ENCODE measurements at regions not wholly inside any gene's neighbourhood (a gene's known extent, or its start where the extent isn't known, plus 50 kb on each side); places are given as distances from the start of the nearest gene placed in this dataset.

DNA sequence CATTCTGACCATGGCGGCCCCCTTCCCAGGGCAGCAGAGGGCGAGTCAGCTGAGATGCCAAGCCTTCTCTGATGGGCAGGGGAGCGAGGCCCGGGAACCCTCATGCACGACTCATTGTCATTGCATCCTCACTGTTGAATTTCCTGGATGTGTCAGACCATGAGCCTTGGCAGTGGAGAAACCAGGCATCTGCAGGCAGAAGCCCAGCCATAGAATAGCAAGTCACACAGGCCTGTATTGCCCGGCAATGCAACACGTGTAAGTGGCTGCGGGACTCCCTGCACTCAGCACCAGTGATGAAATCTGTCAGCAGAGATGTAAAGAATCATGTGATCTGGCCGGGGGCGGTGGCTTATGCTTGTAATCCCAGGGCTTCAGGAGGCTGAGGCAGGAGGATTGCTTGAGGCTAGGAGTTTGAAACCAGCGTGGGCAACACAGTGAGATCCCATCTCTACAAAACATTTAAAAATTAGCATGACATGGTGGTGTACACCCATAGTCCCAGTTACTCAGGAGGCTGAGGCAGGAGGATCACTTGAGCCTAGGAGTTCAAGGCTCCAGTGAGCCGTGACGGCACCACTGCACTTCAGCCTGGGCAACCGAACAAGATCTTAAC, 199.7 kb downstream of the KATNAL1 start:
- DNase-seq (ENCODE audit: low read depth in 2 of 2) = no peak

DNA sequence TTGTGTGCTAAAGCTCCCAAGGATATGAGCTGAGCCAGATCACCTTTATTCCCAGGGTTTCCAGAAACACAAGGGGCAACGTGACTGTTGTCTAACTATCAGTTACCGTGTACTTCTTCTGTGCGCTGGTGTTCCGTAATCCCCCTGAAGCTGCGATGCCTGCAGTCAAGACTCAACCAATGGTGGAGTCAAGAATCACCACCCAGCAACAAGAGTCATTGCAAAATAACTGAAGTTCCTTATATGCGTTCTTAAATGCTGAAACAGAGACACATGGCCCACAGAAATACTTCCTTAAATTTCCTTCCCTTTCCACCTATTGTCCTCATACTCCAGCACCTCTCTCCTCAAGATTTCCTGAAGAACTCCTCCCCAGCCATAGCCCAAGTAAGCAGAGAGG, 200.2 kb downstream of the KATNAL1 start:
- DNase-seq (ENCODE audit: low read depth in 2 of 2) = no peak

DNA sequence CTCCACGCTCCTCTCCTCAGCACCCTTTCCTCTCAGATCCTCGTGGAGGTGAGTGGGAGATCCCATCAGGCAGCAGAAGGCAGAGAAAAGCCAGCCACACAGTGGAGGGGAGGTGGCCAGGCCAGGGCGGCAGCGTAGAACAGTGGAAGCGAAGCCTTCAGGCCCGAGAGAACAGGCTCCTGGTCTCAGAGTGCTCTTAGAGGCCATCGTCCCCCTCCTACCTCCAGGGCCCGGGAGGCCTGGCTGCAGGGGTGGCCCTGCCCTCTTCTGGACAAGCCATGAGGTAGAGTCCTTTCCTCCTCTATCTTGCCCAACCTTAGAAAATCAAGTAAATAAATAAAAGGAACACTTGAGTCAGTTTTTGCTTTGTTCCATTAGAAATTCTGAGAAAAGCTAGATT, 202.0 kb downstream of the KATNAL1 start:
- DNase-seq (ENCODE audit: low read depth in 2 of 2) = no peak

GRCh38 chr13:30103161-30103840, 204.1 kb downstream of the KATNAL1 start:
- no peak for DNase-seq (ENCODE audit: low read depth in 2 of 2)

GRCh38 chr13:30100226-30100625, 207.1 kb downstream of the KATNAL1 start:
- no peak for DNase-seq (ENCODE audit: low read depth in 2 of 2)

DNA sequence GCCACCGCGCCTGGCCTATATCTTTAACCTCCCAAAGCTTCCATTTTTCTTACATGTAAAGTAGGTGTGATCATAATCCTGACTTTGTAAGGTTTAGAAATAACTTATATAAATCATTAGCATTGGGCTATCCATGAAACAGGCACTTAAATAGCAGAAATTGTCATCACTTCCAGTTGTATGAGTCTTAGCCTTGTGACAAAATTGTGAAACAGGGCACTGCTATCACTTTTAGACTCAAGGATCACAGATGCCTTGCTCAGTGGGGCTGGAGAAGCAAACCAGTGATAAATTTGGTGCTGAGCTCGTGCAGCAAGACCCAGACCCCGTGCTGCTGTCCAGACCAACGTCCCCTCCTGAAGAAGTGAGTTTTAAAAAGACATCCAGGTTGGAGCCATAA, 209.7 kb downstream of the KATNAL1 start:
- DNase-seq (ENCODE audit: low read depth in 2 of 2) = no peak

DNA sequence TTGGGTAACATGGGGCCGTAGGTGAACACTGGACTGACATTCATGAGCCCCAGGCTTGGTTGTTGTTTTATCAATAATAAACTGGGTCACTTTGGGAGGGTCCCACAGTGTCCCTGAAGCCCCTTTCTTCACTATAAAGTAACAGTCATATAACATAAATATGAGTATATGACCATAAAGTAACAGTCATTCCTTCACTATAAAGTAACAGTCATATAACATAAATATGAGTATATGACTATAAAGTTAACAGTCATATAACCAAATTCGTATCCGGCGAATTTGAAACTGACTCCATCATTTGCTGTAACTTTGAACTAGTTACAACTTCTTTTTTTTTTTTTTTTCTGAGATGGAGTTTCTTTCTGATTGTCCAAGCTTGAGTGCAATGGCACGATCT, 210.3 kb downstream of the KATNAL1 start:
- no peak for DNase-seq (ENCODE audit: low read depth in 2 of 2)

- DNase-seq (ENCODE audit: low read depth in 2 of 2) = no peak
These were observed 213.3 kb downstream of the KATNAL1 start for GRCh38 chr13:30094015-30094414.

DNA sequence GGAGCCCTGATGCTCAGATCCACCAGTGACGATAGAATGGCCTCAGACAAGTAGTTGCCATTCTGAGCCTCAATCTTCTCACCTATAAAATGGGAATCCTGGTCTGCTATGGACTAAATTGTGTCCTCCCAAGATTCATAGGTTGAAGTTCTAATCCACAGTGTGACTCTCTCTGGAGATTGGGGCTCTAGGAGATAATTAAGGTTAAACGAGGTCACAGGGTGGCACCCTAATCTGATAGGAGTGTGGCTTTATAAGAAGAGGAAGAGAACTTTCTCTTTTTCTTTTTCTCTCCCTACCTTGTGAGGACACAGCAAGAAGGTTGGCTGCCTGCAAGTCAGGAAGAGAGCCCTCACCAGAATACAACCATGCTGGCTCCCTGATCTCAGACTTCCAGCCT, 214.1 kb downstream of the KATNAL1 start:
- no peak for DNase-seq (ENCODE audit: low read depth in 2 of 2)

- DNase-seq (ENCODE audit: low read depth in 2 of 2) = no peak
These were observed 215.7 kb downstream of the KATNAL1 start for GRCh38 chr13:30091691-30092090.

DNA sequence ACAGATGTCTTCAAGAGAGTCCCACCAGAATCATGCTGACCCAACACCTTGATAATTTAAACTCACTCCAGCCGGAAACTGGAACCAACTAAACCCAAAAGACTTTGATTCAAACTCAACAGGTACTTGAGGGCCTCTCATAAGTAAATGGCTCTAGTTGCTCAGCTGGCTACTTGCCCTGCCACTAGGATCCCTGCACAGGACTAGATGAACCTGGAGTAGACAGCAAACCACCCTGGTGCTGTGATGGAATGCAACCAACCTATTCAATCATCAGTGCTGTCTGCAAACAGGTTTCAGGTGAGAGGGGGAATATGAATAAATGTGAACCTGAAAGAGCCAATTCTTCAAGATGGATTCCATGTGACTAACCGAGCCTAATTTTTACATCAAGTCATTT, 216.3 kb downstream of the KATNAL1 start:
- DNase-seq (ENCODE audit: low read depth in 2 of 2) = no peak

DNA sequence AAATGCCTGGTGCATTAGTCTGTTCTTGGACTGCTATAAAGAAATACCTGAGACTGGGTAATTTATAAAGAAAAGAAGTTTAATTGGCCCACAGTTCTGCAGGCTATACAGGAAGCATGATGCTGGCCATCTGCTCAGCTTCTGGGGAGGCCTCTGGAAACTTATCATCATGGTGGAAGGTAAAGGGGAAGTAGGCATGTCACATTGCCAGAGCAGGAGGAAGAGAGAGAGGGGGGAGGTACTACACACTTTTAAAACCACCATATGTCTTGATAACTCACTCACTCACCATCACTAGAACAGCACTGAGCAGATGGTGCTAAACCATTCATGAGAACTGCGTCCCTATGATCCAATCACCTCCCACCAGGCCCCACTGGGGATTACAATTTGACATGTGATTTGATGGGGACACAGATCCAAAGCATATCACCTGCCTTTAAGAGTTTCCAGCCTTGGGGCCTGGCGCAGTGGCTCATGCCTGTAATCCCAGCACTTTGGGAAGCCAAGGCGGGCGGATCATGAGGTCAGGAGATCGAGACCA, 219.0 kb downstream of the KATNAL1 start:
- no peak for DNase-seq (ENCODE audit: low read depth in 2 of 2)

GRCh38 chr13:30085087-30085486, 222.3 kb downstream of the KATNAL1 start:
- no peak for DNase-seq (ENCODE audit: low read depth in 2 of 2)

DNA sequence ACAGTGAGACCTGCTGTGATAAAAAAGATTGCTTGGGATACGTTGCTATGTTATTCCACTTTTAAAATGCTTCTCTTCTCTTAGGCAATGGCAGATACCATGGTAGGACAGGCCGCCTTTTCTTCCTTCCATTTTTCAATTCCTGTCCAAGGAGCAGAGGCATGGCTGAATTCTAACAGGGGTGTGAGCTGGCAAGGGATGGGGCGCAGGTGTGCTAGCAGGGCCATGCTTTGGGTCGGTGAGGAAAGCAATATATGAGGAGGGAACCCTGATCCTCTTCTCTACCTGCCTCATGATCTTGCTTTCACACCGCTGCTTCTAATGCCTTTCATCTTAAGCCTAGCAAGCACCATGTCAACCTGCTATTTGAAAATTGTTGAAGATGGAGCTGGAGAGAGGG, 225.0 kb downstream of the KATNAL1 start:
- DNase-seq (ENCODE audit: low read depth in 2 of 2) = no peak

- DNase-seq (ENCODE audit: low read depth in 2 of 2) = no peak
These were observed 226.0 kb downstream of the KATNAL1 start for GRCh38 chr13:30081331-30081730.

DNA sequence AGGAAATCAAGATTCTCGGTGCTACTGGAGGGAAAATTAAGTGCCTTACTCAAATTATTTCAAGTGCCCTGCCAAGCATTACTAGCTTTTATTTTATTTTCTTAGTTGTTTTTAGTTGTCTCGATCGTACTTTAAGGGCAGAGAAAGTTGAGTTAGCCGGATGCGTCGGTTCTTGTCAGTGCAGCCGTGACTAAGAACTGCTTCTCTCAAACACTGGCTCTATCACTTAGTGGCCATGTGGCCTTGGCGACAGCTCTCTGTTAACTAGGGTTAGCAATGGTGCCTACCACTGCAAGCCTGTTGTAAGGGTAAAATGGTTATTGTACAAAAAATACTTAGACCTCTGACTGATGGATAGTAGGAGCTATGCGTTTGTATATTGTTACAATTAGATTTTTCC, 227.8 kb downstream of the KATNAL1 start:
- DNase-seq (ENCODE audit: low read depth in 2 of 2) = no peak

GRCh38 chr13:30078059-30078458, 227.6 kb upstream of the UBL3 start:
- no peak for DNase-seq (ENCODE audit: low read depth in 2 of 2)

- no peak for DNase-seq (ENCODE audit: low read depth in 2 of 2)
These were observed 226.9 kb upstream of the UBL3 start for GRCh38 chr13:30077240-30077735.

DNA sequence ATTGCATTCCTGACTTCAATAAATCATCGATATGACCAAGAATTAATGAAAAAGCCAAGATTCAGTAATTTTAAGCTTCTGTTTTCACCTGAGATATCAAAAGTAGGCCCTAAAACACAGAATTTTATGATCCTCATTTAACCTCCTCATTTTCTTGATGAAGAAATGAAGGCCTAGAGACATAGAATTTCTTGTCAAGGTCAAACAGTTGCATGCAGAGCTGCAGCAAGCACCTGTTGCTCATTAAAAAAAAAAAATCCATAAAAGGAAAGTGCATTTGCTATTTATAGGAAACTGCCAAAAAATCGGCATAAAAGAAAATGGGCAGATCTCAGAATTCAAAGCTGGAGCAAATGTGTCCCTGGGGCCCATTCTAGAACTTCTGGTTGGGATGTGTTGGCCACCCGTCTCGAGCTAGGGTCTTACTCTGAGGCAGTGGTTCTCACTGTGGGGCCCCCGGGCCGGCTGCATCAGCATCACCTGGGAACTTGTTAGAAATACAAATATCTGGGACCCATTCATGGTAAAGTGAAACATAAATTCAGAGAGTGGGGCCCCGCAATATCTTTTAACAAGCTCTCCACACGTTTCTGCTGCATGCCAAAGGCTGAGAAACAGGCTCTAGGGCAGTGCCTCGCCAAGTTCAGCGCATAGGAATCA, 224.7 kb upstream of the UBL3 start:
- no peak for DNase-seq (ENCODE audit: low read depth in 2 of 2)

DNA sequence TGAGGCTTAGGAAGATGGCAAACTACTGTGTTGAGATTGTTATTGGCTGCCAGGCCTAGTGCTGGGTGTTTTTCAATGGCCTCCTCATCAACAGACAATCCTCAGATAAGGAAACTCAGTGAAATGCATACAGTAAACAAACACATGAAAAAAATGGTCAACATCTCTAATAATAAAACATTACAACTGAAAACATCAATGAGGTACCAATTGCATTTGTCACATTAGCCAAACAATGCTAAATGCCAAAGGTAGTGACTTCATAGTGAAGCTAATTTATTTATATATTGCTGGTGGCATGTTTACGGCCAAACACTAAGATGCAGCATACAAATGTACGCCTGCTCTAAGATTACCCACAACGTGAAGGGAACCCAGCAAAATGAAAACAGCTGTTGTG, 224.0 kb upstream of the UBL3 start:
- DNase-seq (ENCODE audit: low read depth in 2 of 2) = no peak

DNA sequence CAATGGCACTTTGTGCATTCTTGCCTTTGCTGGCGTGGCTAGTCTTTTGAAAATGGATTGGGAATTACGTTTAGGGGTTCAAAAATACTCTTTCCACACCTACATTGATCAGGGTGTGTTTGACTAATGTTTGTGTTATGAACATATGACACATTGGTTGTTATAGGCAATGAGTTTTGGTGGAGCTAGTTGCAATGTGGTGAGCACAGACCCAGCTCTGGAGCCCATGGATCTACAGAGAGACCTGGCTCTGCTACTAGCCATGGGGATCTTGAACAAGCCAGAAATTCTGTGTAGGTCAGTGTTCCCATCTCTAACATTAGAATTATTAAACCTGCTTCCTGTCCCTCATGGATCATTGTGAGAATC, 222.4 kb upstream of the UBL3 start:
- no peak for DNase-seq (ENCODE audit: low read depth in 2 of 2)

DNA sequence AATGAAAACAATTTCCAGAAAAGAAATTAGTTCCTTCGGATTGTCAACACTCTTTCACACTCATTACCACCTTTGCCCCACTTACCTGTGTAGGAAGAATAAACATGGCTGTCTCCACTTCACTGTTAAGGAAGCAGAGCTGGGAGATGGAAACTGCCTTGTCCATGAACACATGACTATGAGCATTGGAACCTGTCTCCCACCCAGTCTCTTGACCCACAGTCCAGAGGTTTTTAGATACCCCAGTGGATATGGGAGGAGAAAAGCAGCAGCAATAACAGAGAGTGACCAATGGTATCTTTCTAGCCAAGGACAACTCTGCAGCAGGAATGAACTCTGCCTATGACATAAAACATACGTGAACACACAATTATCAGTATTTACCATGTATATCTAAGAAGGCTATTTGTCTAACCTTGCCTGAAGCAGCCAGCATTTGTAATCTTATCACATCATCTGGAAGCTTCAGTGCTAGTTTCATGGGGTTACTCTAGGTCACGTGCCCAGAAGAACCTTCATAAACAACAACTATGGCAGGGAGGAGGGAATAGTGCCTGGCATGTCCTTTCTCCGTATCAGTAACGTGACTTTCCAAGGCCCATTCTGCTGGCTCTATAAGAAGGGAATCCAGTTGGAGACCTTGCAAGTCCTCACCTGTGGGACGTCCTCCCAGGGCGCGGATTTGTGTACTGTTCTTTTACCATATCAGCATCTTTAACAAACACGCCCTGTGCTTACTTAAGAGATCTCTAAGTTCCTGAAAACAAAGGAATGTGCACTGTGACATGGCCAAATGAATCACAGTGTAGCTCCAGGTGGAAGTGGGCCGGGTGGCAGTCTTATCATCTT, 221.8 kb upstream of the UBL3 start:
- no peak for DNase-seq (ENCODE audit: low read depth in 2 of 2)

Measured in stimulated activated CD8-positive, alpha-beta memory T cell treated with anti-CD3 and anti-CD28 coated beads, Interleukin-15, amount 100 ng/mL, for 48 hours (primary cell).